A204.1 (cell line): ENCODE measurements at regions not wholly inside any gene's neighbourhood (a gene's known extent, or its start where the extent isn't known, plus 50 kb on each side); places are given as distances from the start of the nearest gene placed in this dataset.
"Not testable (repeated sequence)": the region's sequence is repeated elsewhere in the genome, so short reads cannot be mapped to it uniquely, and the experiment has no call there.

Experiments
- FAIRE-seq: peaks from 2 replicates; lab custom pipeline; 2012; peaks lifted over from hg19 to GRCh38; lab: Jason Lieb, UNC

DNA sequence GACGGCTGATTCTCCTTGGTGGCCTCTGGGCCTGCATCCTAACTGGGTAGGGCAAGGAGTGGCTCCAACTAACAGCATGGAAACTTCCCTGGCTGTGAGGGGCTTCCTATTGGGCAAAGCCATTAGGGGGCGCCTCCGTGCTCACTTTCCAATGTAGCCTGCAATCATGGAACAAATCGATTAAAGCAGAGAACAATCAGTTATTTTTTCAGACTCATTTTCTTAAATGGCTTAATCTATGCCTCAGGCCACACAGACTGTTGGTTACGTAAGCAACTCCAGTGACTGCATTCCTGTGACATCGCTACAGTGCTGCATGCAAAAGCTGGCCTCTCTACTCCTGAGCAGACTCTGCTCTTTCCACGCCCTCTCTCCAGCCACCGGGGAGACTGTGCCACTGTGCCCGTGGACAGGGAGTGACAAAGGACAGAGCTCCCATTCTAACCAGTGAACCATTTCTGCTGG is 278.9 kb downstream of the KLF13 start:
- no peak for FAIRE-seq

DNA sequence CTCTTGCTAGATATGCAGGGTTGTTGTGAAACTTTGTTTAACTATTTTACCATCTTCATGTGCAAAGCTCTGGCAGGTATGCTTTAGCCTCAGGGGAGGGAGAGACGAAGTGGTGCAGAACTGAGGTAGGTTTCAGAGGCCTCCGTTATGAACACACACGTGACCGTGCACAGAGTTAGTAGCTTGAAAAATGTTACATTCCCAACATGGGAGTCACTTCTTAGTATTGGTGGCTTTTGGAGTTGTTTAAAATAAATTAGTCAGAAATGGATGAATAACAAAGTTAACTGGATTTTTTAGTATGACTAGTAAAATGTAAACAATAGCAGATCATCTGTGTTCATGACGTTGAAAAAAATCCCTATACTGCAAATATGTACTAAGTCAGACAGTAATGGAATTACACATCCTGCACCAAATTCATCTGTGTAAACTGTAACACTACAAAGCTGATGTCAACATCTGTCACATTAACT is 279.6 kb downstream of the KLF13 start:
- no peak for FAIRE-seq

DNA sequence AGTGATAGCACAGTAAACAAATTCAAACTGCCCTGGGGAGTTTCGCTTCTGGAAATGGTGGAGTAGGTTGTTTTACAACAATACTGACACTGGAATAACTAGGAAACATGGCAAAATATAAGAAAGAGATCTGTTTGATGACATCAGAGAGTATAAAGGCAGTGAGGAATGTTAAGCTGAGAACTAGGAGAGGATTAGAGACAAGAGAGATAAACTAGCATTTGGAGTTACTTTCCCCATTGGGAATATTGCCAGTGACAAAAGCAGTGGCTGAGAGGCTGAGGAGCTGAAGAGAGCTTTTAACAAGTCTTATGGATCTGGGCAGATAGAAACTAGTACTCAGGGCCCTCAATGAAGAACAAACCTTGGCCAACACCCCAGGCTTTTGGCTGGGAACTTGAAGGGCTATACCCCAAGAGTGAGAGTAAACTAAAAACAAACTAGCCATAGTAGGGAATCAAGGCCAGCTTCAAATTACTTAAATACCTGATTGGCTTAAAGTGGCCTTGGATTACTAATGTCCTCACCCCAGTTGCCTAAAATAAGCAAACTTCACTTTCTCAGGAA is 280.4 kb downstream of the KLF13 start:
- no peak for FAIRE-seq

DNA sequence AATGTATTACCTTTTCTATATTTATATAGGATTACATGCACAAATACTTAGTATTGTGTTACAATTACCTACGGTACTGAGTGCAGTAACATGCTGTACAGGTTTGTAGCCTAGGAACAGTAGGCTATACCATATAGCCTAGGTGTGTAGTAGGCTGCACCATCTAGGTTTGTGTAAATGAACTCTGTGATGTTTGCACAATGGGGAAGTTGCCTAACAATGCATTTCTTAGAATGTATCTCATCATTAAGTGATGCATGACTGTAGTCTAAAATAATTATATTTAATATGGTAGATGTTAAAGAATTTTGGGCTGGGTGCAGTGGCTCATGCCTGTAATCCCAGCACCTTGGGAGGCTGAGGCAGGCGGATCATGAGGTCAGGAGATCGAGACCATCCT is 281.0 kb downstream of the KLF13 start:
- FAIRE-seq, result no peak

DNA sequence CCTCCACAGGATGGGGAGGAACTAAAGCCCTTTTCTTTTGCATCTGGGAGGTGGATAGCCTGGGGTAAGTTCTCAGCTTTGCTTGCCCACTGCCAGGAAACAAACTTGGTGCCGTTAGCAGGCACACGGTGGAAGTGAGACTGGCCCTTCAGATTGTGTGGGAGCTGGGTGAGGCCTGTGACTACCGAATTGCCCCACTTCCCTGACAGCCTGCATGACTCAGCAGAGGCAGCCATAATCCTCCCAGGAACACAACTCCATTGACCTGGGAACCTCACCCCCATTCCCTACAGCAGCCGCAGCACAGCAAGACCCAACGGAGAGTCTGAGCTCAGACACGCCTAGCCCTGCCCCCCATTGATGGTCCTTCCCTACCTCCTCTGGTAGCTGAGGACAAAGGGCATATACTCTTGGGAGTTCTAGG is 282.6 kb downstream of the KLF13 start:
- FAIRE-seq, result no peak

DNA sequence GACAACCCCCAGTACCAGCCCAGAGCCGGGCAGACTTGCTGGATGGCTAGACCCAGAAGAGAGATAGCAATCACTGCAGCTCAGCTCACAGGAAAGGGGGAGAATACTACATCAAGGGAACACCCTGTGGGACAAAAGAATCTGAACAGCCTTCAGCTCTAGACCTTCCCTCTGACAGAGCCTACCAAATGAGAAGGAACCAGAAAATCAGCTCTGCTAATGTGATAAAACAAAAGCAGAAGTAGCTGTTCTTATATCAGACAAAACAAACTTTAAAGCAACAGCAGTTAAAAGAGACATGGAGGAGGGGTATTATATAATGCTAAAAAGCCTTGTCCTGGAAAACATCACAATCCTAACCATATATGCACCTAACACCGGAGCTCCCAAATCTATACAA is 283.3 kb downstream of the KLF13 start:
- FAIRE-seq, result no peak

DNA sequence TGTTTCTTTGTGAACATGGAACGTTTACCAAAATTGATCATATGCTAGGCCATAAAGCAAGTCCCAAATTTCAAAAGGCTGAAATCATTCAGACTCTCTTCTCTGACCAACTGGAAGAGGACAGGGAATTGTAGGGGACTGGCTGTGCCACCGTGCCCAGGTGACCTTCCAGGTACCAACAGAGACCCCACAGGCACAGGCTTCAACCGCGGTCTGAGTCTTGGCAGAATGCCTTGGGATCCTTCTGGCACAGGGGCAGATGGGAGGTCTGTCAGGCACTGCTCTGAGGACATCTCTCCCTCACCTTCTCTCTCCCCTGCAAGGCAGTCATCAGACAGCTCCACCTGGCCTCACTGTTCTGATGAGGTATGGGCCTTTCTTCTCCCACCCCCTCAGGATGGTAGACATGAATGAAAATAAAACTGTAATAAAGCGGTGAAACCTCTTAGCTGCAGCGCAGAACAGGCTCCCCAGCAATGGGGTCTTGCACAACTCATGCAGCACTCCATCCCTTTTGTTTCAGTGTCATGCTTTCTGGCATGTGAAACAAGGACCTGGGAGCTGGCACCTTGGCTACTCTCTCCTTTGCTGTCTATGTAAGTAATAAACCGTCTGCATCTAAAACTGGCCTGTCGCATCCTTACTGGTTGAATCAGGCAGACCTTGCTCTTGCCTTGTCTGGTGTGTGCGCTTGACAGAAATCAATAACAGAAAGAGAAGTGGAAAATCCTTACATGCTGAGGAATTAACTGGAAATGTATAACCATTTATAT is 289.2 kb downstream of the KLF13 start:
- FAIRE-seq, result no peak

DNA sequence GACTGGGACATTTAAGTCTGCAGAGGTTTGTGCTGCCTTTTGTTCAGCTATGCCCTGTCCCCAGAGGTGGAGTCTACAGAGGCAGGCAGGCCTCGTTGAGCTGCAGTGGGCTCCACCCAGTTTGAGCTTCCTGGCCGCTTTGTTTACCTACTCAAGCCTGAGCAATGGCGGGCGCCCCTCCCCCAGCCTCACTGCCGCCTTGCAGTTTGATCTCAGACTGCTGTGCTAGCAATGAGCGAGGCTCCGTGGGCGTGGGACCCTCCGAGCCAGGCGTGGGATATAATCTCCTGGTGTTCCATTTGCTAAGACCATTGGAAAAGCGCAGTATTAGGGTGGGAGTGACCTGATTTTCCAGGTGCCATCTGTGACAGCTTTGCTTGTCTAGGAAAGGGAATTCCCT is 296.7 kb downstream of the KLF13 start:
- FAIRE-seq, result not testable (repeated sequence)

DNA sequence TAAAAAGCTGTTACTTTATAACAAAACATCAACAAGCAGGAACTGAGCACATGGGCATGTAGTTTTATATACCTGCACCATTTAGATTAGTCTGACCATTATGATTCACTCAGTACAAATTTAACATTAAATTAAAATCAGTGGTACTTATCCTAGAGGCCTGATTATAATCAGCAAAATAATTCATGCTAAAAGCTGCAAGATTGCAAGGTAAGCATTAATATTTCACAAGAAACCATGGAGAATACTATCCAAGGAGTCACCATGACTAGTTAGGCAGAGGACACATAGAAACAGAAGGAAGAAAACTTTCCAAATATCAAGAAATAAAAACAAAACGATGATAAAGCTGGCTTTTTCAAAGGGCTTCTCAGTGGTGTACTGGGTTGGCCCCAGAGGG is 297.5 kb downstream of the KLF13 start:
- not testable (repeated sequence) for FAIRE-seq

DNA sequence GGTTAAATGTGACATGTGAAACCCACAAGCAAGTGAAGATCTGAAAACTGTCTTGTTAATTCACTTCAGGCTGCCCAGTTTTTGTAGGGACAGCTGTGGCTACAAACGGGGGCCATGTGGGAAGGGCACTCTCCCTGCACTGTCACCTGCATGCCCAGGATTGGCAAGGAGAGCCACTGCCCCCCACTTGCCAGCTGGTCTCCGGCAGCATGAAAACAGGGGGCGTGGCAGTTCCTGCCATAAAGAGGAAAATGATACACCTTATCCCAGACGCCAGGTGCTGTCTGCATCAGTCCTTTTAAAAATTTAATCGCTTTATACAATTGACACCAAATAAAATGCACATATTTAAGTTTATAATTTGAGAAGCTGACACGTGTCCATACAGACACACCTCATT is 309.1 kb downstream of the KLF13 start:
- not testable (repeated sequence) for FAIRE-seq

DNA sequence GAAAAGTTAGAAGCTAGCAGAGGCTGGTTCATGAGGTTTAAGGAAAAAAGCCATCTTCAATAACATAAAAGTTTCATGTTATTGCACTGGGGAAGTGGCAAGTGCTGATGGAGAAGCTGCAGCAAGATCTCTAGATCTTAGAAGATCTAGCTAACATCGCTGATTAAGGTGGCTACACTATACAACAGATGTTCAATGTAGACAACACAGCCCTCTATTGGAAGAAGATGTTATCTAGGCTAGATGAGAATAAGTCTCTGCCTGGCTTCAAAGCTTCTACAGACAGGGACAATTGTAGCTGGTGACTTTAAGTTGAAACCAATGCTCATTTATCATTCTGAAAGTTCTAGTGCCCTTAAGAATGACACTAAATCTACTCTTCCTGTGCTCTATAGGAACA is 310.3 kb downstream of the KLF13 start:
- FAIRE-seq, result not testable (repeated sequence)

DNA sequence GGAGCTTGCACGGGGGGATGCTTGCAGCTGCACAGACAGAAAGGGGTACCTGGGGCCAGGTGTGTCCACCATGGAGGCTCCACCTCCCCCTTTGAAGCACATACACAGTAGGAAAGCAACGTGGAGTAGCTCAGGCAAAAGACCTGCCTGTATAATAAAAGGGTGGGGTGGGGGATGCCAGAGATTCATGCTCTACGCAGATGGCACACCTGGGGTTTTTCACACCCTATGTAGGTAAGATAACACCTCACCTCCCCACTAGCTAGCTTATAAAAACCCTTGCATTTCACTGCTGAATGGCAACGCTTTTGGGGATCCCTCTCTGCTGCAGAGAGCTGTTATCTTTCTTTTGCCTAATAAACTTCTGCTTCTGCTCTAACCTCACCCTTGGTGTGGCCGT is 317.3 kb downstream of the KLF13 start:
- not testable (repeated sequence) for FAIRE-seq

DNA sequence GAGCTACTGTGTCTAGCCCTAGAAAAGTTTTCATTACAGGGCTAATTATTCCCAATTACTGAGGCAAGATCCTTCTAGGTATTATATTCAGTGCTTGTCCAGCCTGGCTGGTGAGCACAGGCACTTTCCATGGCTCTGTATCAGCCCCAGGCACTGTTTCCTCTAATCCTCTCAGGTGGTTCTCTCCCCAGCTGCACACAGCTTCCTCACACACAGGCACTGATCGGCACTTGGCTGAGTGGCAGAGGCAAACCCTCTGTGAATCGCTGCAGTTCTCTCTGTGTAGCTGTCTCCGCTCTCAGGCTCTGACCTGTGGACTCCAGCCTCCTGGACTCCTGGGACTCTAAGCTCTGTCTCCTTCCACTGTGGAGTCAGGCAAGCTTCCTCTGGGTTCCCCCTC is 318.1 kb downstream of the KLF13 start:
- not testable (repeated sequence) for FAIRE-seq

DNA sequence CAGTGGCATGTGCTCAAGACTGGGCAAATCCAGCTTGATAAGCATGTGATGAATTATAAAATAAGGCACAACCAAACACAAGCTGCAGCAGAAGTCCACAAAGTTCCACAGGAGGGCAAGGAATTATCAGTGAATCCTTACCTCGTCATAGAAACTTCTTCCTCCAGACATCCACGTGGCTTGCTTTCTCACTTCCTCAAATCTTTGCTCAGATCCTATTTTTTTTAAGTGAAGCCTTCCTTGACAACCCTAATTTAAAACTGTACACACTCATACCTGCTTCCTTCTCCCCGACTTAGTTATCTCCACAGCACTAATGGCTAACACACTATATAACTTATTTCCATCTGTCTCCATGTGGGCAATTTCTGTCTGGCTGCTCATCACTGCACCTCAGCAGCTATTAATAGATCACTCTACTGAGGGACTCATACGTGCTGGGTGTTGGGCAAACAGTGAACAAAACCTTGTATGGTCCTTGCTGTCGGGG is 320.7 kb downstream of the KLF13 start:
- not testable (repeated sequence) for FAIRE-seq

DNA sequence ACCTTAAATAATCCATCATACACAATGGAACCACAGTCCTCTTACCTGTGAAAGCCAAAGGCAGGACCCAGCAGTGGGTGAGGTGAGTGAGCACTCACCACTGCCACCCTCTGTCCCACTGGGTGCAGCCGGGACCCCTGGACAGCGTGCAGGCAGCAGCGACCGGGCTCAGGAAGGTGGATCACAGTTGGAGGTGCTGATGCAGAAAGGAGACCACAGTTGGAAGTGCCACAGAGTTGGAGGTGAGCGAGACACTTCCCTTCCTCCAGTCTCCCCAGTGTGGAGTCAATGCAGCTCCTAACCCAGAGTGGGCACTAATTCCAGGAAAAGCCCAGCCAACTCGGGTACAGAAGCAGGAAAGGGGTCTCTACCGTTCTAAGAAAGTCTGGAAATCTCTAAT is 323.0 kb downstream of the KLF13 start:
- not testable (repeated sequence) for FAIRE-seq

DNA sequence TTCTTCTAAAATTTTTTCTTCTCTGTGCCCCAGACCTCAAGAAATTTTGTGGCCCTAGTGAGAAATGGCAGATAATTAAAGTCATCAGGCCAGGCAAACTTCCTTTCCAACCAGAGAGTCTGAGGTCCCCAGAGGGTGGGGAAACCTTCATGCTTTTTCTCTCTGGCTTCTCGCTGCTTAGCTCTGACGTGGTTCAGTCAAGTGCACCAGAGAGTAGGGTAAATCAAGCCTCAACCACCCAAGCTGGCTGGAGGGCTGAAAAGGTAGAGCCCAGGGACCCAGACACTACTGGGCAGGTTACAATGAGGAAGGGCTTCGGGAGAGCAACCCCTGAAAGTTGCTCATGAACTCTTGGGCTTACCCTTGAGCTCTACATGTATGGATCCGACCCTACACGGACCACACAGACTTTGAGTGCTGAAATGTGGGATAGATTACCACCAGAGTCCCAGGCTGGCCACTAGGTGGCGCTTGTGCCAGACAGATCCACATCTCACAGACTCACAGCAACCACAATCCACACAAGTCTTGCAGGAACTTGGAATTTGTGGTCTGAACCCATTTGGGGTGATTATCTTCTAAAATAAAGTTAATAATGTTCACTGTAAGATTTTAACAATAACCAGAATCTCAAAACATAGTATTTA is 323.5 kb downstream of the KLF13 start:
- FAIRE-seq, result peak; percentile 90

DNA sequence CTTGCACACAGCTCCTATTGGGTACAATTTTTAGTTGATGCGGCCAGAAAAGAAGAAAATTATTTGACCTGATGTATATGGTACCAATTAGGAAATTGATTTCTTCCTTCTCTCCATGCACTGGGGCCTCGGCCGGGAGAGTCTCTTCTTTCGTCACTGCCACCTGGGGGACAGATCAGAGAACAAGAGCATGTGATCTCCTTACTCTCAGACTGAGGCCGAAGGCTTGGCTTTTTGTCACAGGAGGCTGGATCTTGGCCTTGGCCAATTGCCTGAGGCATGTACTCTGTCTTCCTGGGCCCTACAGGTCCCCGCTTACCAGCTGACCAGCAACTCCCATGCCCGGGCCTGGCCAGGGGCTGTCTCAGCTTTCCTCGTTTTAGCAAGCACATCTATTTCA is 330.3 kb downstream of the KLF13 start:
- not testable (repeated sequence) for FAIRE-seq

DNA sequence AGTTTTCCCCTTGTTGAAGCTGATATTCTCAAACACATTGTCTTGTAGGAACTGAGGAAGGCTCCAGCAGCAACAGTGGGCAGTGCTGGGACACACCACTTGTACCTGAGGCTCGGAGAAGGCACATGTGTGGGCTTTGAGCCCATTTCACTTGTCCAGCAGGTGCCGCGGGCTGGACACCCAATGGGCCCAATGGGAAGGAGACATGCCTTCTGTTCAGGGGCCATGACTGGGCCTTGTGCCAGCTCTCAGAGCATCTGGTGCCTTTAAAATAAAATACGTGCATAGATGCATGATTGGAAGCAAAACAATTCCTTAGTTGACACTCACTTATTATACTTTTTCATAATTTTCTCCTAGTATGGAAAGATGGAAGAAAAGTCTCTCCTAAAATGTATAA is 334.2 kb downstream of the KLF13 start:
- FAIRE-seq, result no peak

DNA sequence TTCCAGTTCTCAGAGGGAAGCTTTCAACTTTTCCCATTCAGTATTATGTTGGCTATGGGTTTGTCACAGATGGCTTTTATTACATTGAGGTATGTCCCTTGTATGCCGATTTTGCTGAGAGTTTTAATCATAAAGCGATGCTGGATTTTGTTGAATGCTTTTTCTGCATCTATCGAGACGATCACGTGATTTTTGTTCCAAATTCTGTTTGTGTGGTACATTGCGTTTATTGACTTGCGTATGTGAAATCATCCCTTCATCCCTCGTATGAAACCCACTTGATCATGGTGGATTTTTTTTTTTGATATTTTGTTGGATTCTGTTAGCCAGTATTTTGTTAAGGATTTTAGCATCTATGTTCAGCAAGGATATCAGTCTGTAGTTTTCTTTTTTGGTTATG is 339.1 kb downstream of the KLF13 start:
- not testable (repeated sequence) for FAIRE-seq

DNA sequence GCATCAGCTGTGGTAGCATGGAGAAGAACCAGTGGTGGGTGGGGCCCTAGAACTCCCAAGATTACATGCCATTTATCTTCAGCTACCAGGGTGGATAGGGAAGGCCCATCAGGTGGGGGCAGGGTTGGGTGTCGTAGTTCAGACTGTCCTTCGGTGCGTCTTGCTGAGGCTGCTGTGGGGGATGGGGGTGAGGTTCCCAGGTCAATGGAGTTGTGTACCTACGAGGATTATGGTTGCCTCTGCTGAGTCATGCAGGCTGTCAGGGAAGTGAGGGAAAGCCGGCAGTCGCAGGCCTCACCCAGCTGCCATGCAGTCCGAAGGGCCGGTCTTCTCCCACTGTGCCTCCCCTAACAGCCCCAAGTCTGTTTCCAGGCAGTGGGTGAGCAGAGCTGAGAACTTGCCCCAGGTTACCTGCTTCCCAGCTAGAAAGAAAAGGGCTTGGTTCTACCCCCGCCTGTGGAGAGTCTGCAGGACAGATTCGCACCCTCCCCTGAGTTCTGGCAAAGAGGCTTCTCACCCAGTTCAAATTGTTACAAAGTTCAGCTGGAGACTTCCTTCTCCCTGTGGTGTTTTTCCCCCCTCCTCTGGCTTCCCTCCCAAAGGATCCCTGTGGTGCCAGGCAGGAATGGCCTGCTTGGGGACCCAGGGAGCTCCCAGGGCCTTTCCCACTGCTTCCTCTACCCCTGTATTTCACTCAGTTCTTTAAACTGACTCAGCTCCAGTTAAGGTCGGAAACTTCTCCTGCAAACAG is 342.7 kb downstream of the KLF13 start:
- not testable (repeated sequence) for FAIRE-seq

DNA sequence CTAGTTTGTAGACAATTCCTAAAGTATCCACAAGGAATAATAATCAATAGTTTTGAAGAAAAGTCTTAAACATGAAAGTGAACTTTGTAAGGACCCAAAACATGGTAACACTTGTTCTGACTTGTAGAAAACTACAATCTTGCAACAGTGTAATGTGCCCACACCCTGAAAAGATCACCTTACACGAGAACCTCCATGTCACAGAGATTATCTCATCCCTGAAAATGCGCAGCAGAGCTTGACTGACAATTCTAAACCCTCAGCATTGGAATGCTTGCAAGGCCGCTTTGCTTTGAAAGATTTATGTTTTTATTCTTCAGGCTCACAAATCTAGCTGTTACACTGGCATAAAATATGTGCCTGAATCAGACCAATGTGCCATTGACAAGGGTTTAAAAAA is 346.6 kb downstream of the KLF13 start:
- not testable (repeated sequence) for FAIRE-seq

DNA sequence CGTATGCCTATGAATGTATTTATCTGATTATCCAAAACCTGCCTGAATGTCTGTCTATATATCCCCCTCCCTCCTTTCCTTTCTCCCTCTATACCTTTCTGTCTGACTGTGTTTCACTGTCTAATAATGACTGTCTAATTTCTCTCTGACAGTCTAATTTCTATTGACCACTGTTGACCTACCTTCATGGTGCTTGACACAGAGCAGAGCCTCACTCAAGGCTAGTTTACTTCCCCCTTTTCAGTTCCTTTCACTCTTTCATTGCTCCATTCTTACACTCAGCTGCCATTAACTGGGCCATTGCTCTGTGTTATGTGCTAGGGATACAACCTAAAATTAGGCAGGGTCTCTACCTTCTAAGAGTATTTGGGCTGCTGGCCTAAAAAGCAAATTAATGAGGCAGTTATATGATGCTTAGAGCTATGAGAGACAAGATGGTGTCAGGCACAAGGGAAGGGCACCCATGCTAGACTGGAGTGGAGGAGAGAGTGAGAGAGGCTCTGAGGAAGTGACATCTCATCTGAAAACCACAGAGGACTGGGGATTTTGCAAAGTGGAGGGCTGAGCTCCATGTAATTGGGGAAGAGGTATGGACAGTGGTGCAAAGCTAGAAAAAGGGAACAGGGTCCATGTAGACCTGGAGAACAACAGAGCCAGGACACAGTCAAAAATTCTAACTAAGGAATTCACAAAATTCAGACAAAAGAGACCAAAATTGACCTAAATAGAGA is 348.6 kb upstream of the CHRNA7 start:
- FAIRE-seq, result not testable (repeated sequence)
